ENCODE measurements at regions not wholly inside any gene's neighbourhood (a gene's known extent, or its start where the extent isn't known, plus 50 kb on each side); places are given as distances from the start of the nearest gene placed in this dataset.

- DNase-seq (ENCODE audit: low read depth, low spot score): no peak
- ChIA-PET CTCF (interaction anchor here (1.8 kb wide), 1 partner anchor 33 kb away, joined by 8 read pairs; no protein-coding TSS in a partner anchor), POLR2A (no interaction called here)
- no peak overlapping the region for H3K4me3 ChIP-seq (ENCODE audit: low read depth, low read length)
- TF ChIP-seq CTCF (IDR thresholded peaks at IDR 0.05; ENCODE audit: insufficient read depth, low read length, missing control alignments): no peak
Measured at GRCh38 chr2:196486146-196486545, 153.4 kb upstream of the CCDC150 start.

- TF ChIP-seq CTCF (IDR thresholded peaks at IDR 0.05; ENCODE audit: insufficient read depth, low read length, missing control alignments): no peak
- POLR2A ChIA-PET: no interaction called here
- DNase-seq (ENCODE audit: low read depth, low spot score): no peak
Measured at GRCh38 chr2:196487417-196487816, 152.1 kb upstream of the CCDC150 start.

GRCh38 chr2:196489371-196489770 lies 150.1 kb upstream of the CCDC150 start:
- ChIA-PET CTCF (interaction anchor here (0.9 to 1.7 kb wide), 2 partner anchors 8 to 10 kb away, joined by 3 read pairs; no protein-coding TSS in a partner anchor), POLR2A (no interaction called here)
- no peak for DNase-seq (ENCODE audit: low read depth, low spot score)
- TF ChIP-seq CTCF (IDR thresholded peaks at IDR 0.05; ENCODE audit: insufficient read depth, low read length, missing control alignments): no peak
- no peak overlapping the region for H3K4me3 ChIP-seq (ENCODE audit: low read depth, low read length)

More at GRCh38 chr2:196487417-196487816, 152.1 kb upstream of the CCDC150 start:
- CTCF ChIA-PET: interaction anchor here (0.9 to 1.3 kb wide), 3 partner anchors 10 to 264 kb away, joined by 3 to 5 read pairs (median 3); no protein-coding TSS in a partner anchor
- no peak overlapping the region for H3K4me3 ChIP-seq (ENCODE audit: low read depth, low read length)

GRCh38 chr2:196492946-196493345 lies 146.6 kb upstream of the CCDC150 start:
- no peak overlapping the region for H3K4me3 ChIP-seq (ENCODE audit: low read depth, low read length)
- CTCF ChIA-PET: no interaction called here
- TF ChIP-seq CTCF (IDR thresholded peaks at IDR 0.05; ENCODE audit: insufficient read depth, low read length, missing control alignments): no peak
- no peak for DNase-seq (ENCODE audit: low read depth, low spot score)
- POLR2A ChIA-PET: no interaction called here

- DNase-seq (ENCODE audit: low read depth, low spot score): no peak
- POLR2A ChIA-PET: no interaction called here
- CTCF ChIA-PET: interaction anchor here (1.0 to 1.5 kb wide), 2 partner anchors 10 to 25 kb away, joined by 3 read pairs; no protein-coding TSS in a partner anchor
- TF ChIP-seq CTCF (IDR thresholded peaks at IDR 0.05; ENCODE audit: insufficient read depth, low read length, missing control alignments): no peak
- H3K4me3 ChIP-seq (ENCODE audit: low read depth, low read length): no peak overlapping the region
Measured at GRCh38 chr2:196498962-196499361, 140.6 kb upstream of the CCDC150 start.

GRCh38 chr2:196499686-196500085 lies 139.8 kb upstream of the CCDC150 start:
- no peak overlapping the region for H3K4me3 ChIP-seq (ENCODE audit: low read depth, low read length)

More at GRCh38 chr2:196499686-196500085, 139.8 kb upstream of the CCDC150 start:
- no peak for TF ChIP-seq CTCF (IDR thresholded peaks at IDR 0.05; ENCODE audit: insufficient read depth, low read length, missing control alignments)
- DNase-seq (ENCODE audit: low read depth, low spot score): no peak
- ChIA-PET CTCF (interaction anchor here (1.0 kb wide), 1 partner anchor 11 kb away, joined by 3 read pairs; no protein-coding TSS in a partner anchor), POLR2A (no interaction called here)

Measured in AG04449 (cell line).